HepG2 (cell line): ENCODE measurements at regions not wholly inside any gene's neighbourhood (a gene's known extent, or its start where the extent isn't known, plus 50 kb on each side); places are given as distances from the start of the nearest gene placed in this dataset.

Source experiments
- ATF3 ChIP-seq: sonication (generic); formaldehyde crosslinking; IDR thresholded peaks from 2 replicates; pipeline ENCODE4 v1.4.0; 2020; ENCODE audit warnings: missing genetic modification reagents
- DNMT3B ChIP-seq: conservative IDR thresholded peaks from 2 replicates; pipeline ENCODE4 v1.6.1; 2016; ENCODE audit warnings: missing biosample characterization, control low read depth
- KDM6A ChIP-seq: IDR thresholded peaks from 2 replicates; pipeline ENCODE4 v1.6.1; 2016; ENCODE audit warnings: low read depth
- MEIS2 ChIP-seq: sonication (generic); formaldehyde crosslinking; IDR thresholded peaks from 2 replicates; pipeline ENCODE4 v1.9.0; 2021; ENCODE audit warnings: mild to moderate bottlenecking, missing genetic modification reagents
- MTF2 ChIP-seq: sonication (generic); formaldehyde crosslinking; IDR thresholded peaks from 2 replicates; pipeline ENCODE4 v1.5.0; 2020; ENCODE audit warnings: missing genetic modification reagents, borderline replicate concordance
- PHF5A ChIP-seq: IDR thresholded peaks from one replicate; pipeline ENCODE4 v1.6.1; 2018; ENCODE audit warnings: low read depth, missing genetic modification reagents; ENCODE audit not compliant: unreplicated experiment
- TAF1 ChIP-seq: sonication (generic); formaldehyde crosslinking; IDR thresholded peaks from 2 replicates; pipeline ENCODE4 v1.4.0; 2020; ENCODE audit warnings: missing genetic modification reagents
- YY1 ChIP-seq: IDR thresholded peaks from 2 replicates; pipeline ENCODE4 v1.6.1; 2011; ENCODE audit warnings: low read length, low read depth, moderate library complexity, mild to moderate bottlenecking; ENCODE audit not compliant: insufficient read depth, insufficient replicate concordance
- ZNF138 ChIP-seq: sonication (generic); formaldehyde crosslinking; IDR thresholded peaks from 2 replicates; pipeline ENCODE4 v1.5.0; 2020; ENCODE audit warnings: mild to moderate bottlenecking, low read depth, missing genetic modification reagents
- ZNF263 ChIP-seq: sonication (generic); formaldehyde crosslinking; IDR thresholded peaks from 2 replicates; pipeline ENCODE4 v1.4.0; 2020; ENCODE audit warnings: missing genetic modification reagents
- TF ChIP-seq, protein P1 (sequence below): sonication (generic); formaldehyde crosslinking; IDR thresholded peaks from 2 replicates; pipeline ENCODE4 v1.5.0; 2020; ENCODE audit warnings: mild to moderate bottlenecking, missing genetic modification reagents, moderate library complexity
- TF ChIP-seq, protein P2 (sequence below): sonication (generic); formaldehyde crosslinking; IDR thresholded peaks from 2 replicates; pipeline ENCODE4 v1.5.0; 2020; ENCODE audit warnings: mild to moderate bottlenecking, missing genetic modification reagents, borderline replicate concordance
- TF ChIP-seq, protein P3 (sequence below): sonication (generic); formaldehyde crosslinking; IDR thresholded peaks from 2 replicates; pipeline ENCODE4 v1.4.0; 2020; ENCODE audit warnings: mild to moderate bottlenecking, low read depth, missing genetic modification reagents
- TF ChIP-seq, protein P4 (sequence below): IDR thresholded peaks from 2 replicates; pipeline ENCODE4 v1.6.1; 2012; ENCODE audit warnings: inconsistent platforms

DNA sequence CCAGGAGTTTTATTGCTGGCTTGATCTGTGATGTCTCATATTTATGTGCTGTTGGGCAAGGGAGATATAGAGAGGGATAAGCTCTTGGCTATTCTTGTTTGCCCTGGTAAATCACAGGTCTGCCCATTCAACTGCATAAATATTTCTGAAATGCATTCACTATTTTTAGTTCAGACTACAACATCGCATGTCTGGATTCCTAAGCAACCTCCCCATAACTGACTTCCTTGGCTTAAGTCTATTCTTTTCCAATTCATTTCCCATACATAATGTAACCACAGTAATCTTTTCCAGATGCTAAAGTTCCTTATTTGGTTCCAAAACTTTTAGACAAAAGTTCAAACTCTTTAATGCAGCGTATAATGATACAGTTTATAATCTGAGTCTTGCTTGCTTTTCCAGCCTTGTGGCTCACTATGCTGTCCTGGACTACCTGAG lies 321.4 kb upstream of the ACTBL2 start:
- TF ChIP-seq, protein P1, sequence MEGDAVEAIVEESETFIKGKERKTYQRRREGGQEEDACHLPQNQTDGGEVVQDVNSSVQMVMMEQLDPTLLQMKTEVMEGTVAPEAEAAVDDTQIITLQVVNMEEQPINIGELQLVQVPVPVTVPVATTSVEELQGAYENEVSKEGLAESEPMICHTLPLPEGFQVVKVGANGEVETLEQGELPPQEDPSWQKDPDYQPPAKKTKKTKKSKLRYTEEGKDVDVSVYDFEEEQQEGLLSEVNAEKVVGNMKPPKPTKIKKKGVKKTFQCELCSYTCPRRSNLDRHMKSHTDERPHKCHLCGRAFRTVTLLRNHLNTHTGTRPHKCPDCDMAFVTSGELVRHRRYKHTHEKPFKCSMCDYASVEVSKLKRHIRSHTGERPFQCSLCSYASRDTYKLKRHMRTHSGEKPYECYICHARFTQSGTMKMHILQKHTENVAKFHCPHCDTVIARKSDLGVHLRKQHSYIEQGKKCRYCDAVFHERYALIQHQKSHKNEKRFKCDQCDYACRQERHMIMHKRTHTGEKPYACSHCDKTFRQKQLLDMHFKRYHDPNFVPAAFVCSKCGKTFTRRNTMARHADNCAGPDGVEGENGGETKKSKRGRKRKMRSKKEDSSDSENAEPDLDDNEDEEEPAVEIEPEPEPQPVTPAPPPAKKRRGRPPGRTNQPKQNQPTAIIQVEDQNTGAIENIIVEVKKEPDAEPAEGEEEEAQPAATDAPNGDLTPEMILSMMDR (CRISPR knock-in tag) = no peak
- TF ChIP-seq PHF5A (CRISPR knock-in tag) (no peak), DNMT3B (CRISPR knock-in tag) (no peak), TAF1 (CRISPR knock-in tag) (no peak), YY1 (no peak), ATF3 (no peak), ZNF263 (no peak), MTF2 (CRISPR knock-in tag) (no peak), ZNF138 (CRISPR knock-in tag) (no peak), KDM6A (CRISPR knock-in tag) (no peak), MEIS2 (CRISPR knock-in tag) (no peak)
- TF ChIP-seq, protein P2, sequence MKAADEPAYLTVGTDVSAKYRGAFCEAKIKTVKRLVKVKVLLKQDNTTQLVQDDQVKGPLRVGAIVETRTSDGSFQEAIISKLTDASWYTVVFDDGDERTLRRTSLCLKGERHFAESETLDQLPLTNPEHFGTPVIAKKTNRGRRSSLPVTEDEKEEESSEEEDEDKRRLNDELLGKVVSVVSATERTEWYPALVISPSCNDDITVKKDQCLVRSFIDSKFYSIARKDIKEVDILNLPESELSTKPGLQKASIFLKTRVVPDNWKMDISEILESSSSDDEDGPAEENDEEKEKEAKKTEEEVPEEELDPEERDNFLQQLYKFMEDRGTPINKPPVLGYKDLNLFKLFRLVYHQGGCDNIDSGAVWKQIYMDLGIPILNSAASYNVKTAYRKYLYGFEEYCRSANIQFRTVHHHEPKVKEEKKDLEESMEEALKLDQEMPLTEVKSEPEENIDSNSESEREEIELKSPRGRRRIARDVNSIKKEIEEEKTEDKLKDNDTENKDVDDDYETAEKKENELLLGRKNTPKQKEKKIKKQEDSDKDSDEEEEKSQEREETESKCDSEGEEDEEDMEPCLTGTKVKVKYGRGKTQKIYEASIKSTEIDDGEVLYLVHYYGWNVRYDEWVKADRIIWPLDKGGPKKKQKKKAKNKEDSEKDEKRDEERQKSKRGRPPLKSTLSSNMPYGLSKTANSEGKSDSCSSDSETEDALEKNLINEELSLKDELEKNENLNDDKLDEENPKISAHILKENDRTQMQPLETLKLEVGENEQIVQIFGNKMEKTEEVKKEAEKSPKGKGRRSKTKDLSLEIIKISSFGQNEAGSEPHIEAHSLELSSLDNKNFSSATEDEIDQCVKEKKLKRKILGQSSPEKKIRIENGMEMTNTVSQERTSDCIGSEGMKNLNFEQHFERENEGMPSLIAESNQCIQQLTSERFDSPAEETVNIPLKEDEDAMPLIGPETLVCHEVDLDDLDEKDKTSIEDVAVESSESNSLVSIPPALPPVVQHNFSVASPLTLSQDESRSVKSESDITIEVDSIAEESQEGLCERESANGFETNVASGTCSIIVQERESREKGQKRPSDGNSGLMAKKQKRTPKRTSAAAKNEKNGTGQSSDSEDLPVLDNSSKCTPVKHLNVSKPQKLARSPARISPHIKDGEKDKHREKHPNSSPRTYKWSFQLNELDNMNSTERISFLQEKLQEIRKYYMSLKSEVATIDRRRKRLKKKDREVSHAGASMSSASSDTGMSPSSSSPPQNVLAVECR = no peak
- TF ChIP-seq, protein P3, sequence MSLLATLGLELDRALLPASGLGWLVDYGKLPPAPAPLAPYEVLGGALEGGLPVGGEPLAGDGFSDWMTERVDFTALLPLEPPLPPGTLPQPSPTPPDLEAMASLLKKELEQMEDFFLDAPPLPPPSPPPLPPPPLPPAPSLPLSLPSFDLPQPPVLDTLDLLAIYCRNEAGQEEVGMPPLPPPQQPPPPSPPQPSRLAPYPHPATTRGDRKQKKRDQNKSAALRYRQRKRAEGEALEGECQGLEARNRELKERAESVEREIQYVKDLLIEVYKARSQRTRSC (CRISPR knock-in tag) = no peak
- TF ChIP-seq, protein P4, sequence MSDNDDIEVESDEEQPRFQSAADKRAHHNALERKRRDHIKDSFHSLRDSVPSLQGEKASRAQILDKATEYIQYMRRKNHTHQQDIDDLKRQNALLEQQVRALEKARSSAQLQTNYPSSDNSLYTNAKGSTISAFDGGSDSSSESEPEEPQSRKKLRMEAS = no peak
